SK-N-SH treated with all-trans-retinoic acid at 6 μM for 48 hours (cell line): ENCODE measurements at regions not wholly inside any gene's neighbourhood (a gene's known extent, or its start where the extent isn't known, plus 50 kb on each side); places are given as distances from the start of the nearest gene placed in this dataset.
A peak's percentile ranks its signal among the peaks of the same experiment; 100 is the strongest.

Source experiments
- ATAC-seq: fragments of 200-7000 bp; cut with Tn5 transposase; 3 replicates; pipeline ENCODE4 v1.9.1; 2020; ENCODE audit warnings: mild to moderate bottlenecking, moderate library complexity
- BACH2 ChIP-seq: fragments of 250-450 bp; sonication (Bioruptor Pico); IDR thresholded peaks from 2 replicates; pipeline ENCODE4 v1.9.0; 2021; ENCODE audit warnings: mild to moderate bottlenecking, borderline replicate concordance
- CREB5 ChIP-seq: fragments of 250-450 bp; sonication (Bioruptor Pico); IDR thresholded peaks from 2 replicates; pipeline ENCODE4 v1.5.1; 2020; ENCODE audit warnings: low read depth, mild to moderate bottlenecking, moderate library complexity
- CSDC2 ChIP-seq: fragments of 250-450 bp; sonication (Bioruptor Pico); IDR thresholded peaks from 2 replicates; pipeline ENCODE4 v1.5.0; 2020; ENCODE audit warnings: mild to moderate bottlenecking, moderate library complexity
- CSRNP3 ChIP-seq: fragments of 250-450 bp; sonication (Bioruptor Pico); IDR thresholded peaks from 2 replicates; pipeline ENCODE4 v1.5.1; 2021; ENCODE audit warnings: mild to moderate bottlenecking, moderate library complexity
- ESRRG ChIP-seq: fragments of 250-450 bp; sonication (Bioruptor Pico); IDR thresholded peaks from 2 replicates; pipeline ENCODE4 v1.6.1; 2021; ENCODE audit warnings: mild to moderate bottlenecking
- GLIS3 ChIP-seq: fragments of 250-450 bp; sonication (Bioruptor Pico); IDR thresholded peaks from 2 replicates; pipeline ENCODE4 v1.5.0; 2020; ENCODE audit warnings: mild to moderate bottlenecking, moderate library complexity
- ISL1 ChIP-seq: fragments of 250-450 bp; sonication (Bioruptor Pico); IDR thresholded peaks from 2 replicates; pipeline ENCODE4 v2.1.2; 2022; ENCODE audit warnings: mild to moderate bottlenecking, moderate library complexity
- OSR1 ChIP-seq: fragments of 250-450 bp; sonication (Bioruptor Pico); IDR thresholded peaks from 2 replicates; pipeline ENCODE4 v1.8.0; 2022; ENCODE audit warnings: moderate library complexity, mild to moderate bottlenecking, inconsistent platforms
- POU6F1 ChIP-seq: fragments of 250-450 bp; sonication (Bioruptor Pico); IDR thresholded peaks from 2 replicates; pipeline ENCODE4 v1.8.0; 2021; ENCODE audit warnings: low read depth, mild to moderate bottlenecking, moderate library complexity, borderline replicate concordance
- PPARA ChIP-seq: fragments of 250-450 bp; sonication (Bioruptor Pico); IDR thresholded peaks from 2 replicates; pipeline ENCODE4 v1.5.0; 2020; ENCODE audit warnings: mild to moderate bottlenecking, borderline replicate concordance
- RARB ChIP-seq: fragments of 250-450 bp; sonication (Bioruptor Pico); IDR thresholded peaks from 2 replicates; pipeline ENCODE4 v1.8.0; 2021; ENCODE audit warnings: mild to moderate bottlenecking, moderate library complexity
- SNAI2 ChIP-seq: fragments of 250-450 bp; sonication (Bioruptor Pico); IDR thresholded peaks from 2 replicates; pipeline ENCODE4 v1.5.0; 2020; ENCODE audit warnings: mild to moderate bottlenecking, moderate library complexity
- TCF4 ChIP-seq: fragments of 250-450 bp; sonication (Bioruptor Pico); IDR thresholded peaks from 2 replicates; pipeline ENCODE4 v1.8.0; 2021; ENCODE audit warnings: mild to moderate bottlenecking, moderate library complexity, borderline replicate concordance
- TOX ChIP-seq: fragments of 250-450 bp; sonication (Bioruptor Pico); IDR thresholded peaks from 2 replicates; pipeline ENCODE4 v1.8.0; 2021; ENCODE audit warnings: mild to moderate bottlenecking, moderate library complexity, borderline replicate concordance
- TSHZ2 ChIP-seq: fragments of 250-450 bp; sonication (Bioruptor Pico); IDR thresholded peaks from 2 replicates; pipeline ENCODE4 v1.5.0; 2020; ENCODE audit warnings: mild to moderate bottlenecking, moderate library complexity
- ZC3H10 ChIP-seq: fragments of 250-450 bp; sonication (Bioruptor Pico); IDR thresholded peaks from 2 replicates; pipeline ENCODE4 v1.5.1; 2021; ENCODE audit warnings: mild to moderate bottlenecking, moderate library complexity
- ZFP3 ChIP-seq: fragments of 250-450 bp; sonication (Bioruptor Pico); IDR thresholded peaks from 2 replicates; pipeline ENCODE4 v1.5.0; 2020; ENCODE audit warnings: mild to moderate bottlenecking, moderate library complexity
- ZFP30 ChIP-seq: fragments of 450-650 bp; formaldehyde crosslinking; IDR thresholded peaks from 2 replicates; pipeline ENCODE4 v1.5.0; 2022; ENCODE audit warnings: mild to moderate bottlenecking, moderate library complexity
- ZNF565 ChIP-seq: fragments of 450-650 bp; formaldehyde crosslinking; conservative IDR thresholded peaks from 2 replicates; pipeline ENCODE4 v1.5.0; 2020; ENCODE audit warnings: low read depth, mild to moderate bottlenecking, moderate library complexity
- ZNF70 ChIP-seq: fragments of 450-650 bp; formaldehyde crosslinking; IDR thresholded peaks from 2 replicates; pipeline ENCODE4 v1.5.0; 2020; ENCODE audit warnings: mild to moderate bottlenecking, moderate library complexity
- ZNF8 ChIP-seq: fragments of 450-650 bp; formaldehyde crosslinking; IDR thresholded peaks from 2 replicates; pipeline ENCODE4 v1.5.0; 2020; ENCODE audit warnings: mild to moderate bottlenecking, moderate library complexity

GRCh38 chr3:17801131-17801530 lies 58.7 kb upstream of the TBC1D5 start:
- TF ChIP-seq SNAI2 (CRISPR knock-in tag): no peak
- TF ChIP-seq POU6F1 (CRISPR knock-in tag): no peak
- no peak for TF ChIP-seq CREB5 (CRISPR knock-in tag)
- no peak for TF ChIP-seq CSRNP3 (CRISPR knock-in tag)
- no peak for TF ChIP-seq PPARA
- no peak for ATAC-seq

GRCh38 chr3:17800232-17800631 lies 57.8 kb upstream of the TBC1D5 start:
- TF ChIP-seq RARB: no peak
- no peak for TF ChIP-seq TSHZ2 (CRISPR knock-in tag)
- TF ChIP-seq ZC3H10: no peak
- TF ChIP-seq CSDC2 (CRISPR knock-in tag): no peak
- TF ChIP-seq CSRNP3 (CRISPR knock-in tag): no peak
- no peak for TF ChIP-seq ZNF70 (CRISPR knock-in tag)
- TF ChIP-seq ZFP30: no peak
- no peak for TF ChIP-seq CREB5 (CRISPR knock-in tag)
- no peak for TF ChIP-seq BACH2 (CRISPR knock-in tag)
- no peak for TF ChIP-seq PPARA
- no peak for TF ChIP-seq SNAI2 (CRISPR knock-in tag)
- no peak for TF ChIP-seq ZFP3 (CRISPR knock-in tag)
- no peak for TF ChIP-seq TOX
- TF ChIP-seq OSR1 (CRISPR knock-in tag): no peak
- TF ChIP-seq ZNF565 (CRISPR knock-in tag): no peak
- no peak for TF ChIP-seq GLIS3
- peak; percentile 37; the same call in 1 of the 3 replicates for ATAC-seq

GRCh38 chr3:17799312-17799711 lies 56.9 kb upstream of the TBC1D5 start:
- ATAC-seq: no peak
- TF ChIP-seq GLIS3 (no peak), POU6F1 (CRISPR knock-in tag) (no peak), TCF4 (no peak), ZNF70 (CRISPR knock-in tag) (no peak), ISL1 (CRISPR knock-in tag) (no peak), ZNF8 (CRISPR knock-in tag) (no peak), ZNF565 (CRISPR knock-in tag) (no peak), ZFP3 (CRISPR knock-in tag) (no peak), CREB5 (CRISPR knock-in tag) (no peak), TSHZ2 (CRISPR knock-in tag) (no peak), ESRRG (CRISPR knock-in tag) (no peak)
